Right lobe of liver (tissue), 6 donors: ENCODE measurements at regions not wholly inside any gene's neighbourhood (a gene's known extent, or its start where the extent isn't known, plus 50 kb on each side); places are given as distances from the start of the nearest gene placed in this dataset.

ENCODE experiments used
- ATAC-seq, 4 donors: fragments of 200-7000 bp; cut with Tn5 transposase; one replicate each; pipeline ENCODE4 v1.9.1; 2020; ENCODE audit warnings: mild to moderate bottlenecking in 4 of 4, moderate library complexity in 4 of 4
- DNase-seq, 3 donors: peaks; one replicate each; pipeline ENCODE4 v3.0.0-alpha.2; 2020
- H3K27ac ChIP-seq, 3 donors: fragments of 200-600 bp; one replicate each; pipeline ENCODE4 v1.8.0; 2022
- H3K27me3 ChIP-seq, 2 donors: fragments of 200-600 bp; one replicate each; pipeline ENCODE4 v1.8.0; 2022
- H3K36me3 ChIP-seq, 4 donors: fragments of 200-600 bp; sonication (generic) in 1 of 4; one replicate each; pipeline versions ENCODE4 v1.5.1 to v1.8.0; 2017 to 2022; ENCODE audit warnings: control low read depth in 1 of 4
- H3K4me1 ChIP-seq, 4 donors: fragments of 200-600 bp; sonication (generic) in 1 of 4; one replicate each; pipeline versions ENCODE4 v1.5.1 to v1.8.0; 2017 to 2022; ENCODE audit warnings: control low read depth in 1 of 4
- H3K4me3 ChIP-seq, 3 donors: fragments of 200-600 bp; one replicate each; pipeline ENCODE4 v1.8.0; 2022
- H3K9me3 ChIP-seq, 4 donors: fragments of 200-600 bp; sonication (generic) in 1 of 4; one replicate each; pipeline versions ENCODE4 v1.5.1 to v1.8.0; 2017 to 2022; ENCODE audit warnings: control low read depth in 1 of 4
- CTCF ChIP-seq, 4 donors: fragments of 200-600 bp in 3 of 4; fragments of 450-650 bp in 1 of 4; IDR thresholded peaks; one replicate each; pipeline versions ENCODE4 v1.5.1 to v1.8.0; 2016 to 2022; ENCODE audit warnings: antibody characterized with exemption in 4 of 4, mild to moderate bottlenecking in 2 of 4
- POLR2A ChIP-seq: fragments of 450-650 bp; IDR thresholded peaks from one replicate; pipeline ENCODE4 v1.6.1; 2017; ENCODE audit warnings: antibody characterized with exemption, mild to moderate bottlenecking
- WGBS: methylation state at CpG from one replicate; pipeline ENCODE4 v1.1.6; 2018; ENCODE audit warnings: low coverage, low lambda C conversion rate; ENCODE audit not compliant: insufficient coverage; ENCODE audit errors: missing lambda C conversion rate; 5-methylcytosine and 5-hydroxymethylcytosine counted together
- intact Hi-C, 2 donors: fragments of 100-400 bp; cut with DNase I; formaldehyde crosslinking; loops; one replicate each; pipeline versions ENCODE4 v1.11.2 to v1.14.1; 2022
- donor health status: DM: no; HTN: yes; CAD: no.
- donor health status: DM: no; HTN: no; CAD: no.
- donor health status: DM: no; HTN: no; CAD: no.
- donor health status: DM: no; HTN: yes; CAD: no.
- donor health status: DM: no; HTN: yes; CAD: no.

DNA sequence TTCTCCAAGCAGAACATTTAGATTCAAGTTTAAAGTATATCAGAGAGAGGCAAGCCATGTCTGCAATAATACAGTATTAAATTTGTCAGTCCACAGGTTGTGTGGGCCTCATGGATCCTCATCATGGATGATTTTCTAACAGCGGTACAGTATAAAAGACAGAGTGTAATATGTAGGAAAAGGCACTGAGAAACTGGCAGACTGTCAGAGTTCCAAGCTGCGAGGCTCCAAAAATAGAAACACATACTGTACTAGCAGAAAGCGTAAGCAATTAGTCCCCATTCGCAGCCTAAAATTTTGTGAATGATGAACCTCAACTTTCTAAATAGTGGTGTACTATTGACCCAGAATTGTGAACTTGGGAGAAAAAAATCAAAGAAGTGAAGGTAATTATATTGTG, 933.3 kb downstream of the XPNPEP1 start:
- Histone ChIP-seq H3K36me3 (no peaks in the 10 kb centered on the region), H3K4me3 (no peak overlapping the region), H3K27ac (no peak overlapping the region), H3K27me3 (no peaks in the 10 kb centered on the region), H3K4me1 (no peaks in the 10 kb centered on the region), H3K9me3 (no peaks in the 10 kb centered on the region)
- WGBS: 66% methylated on average over 4 of the region's 4 CpGs
- TF ChIP-seq CTCF (IDR thresholded peaks at IDR 0.05) (no peak), POLR2A (no peak)
- no peak for DNase-seq
- intact Hi-C loops: no loop called here
- ATAC-seq: no peak

- Histone ChIP-seq H3K36me3 (no peaks in the 10 kb centered on the region), H3K27me3 (no peaks in the 10 kb centered on the region), H3K9me3 (no peaks in the 10 kb centered on the region), H3K4me3 (no peak overlapping the region), H3K4me1 (no peaks in the 10 kb centered on the region), H3K27ac (no peak overlapping the region)
- intact Hi-C loops: no loop called here
- WGBS: 43% methylated on average over 2 of the region's 2 CpGs
- DNase-seq (no peak), ATAC-seq (no peak)
- TF ChIP-seq CTCF (IDR thresholded peaks at IDR 0.05) (no peak), POLR2A (no peak)
Observed at GRCh38 chr10:108982159-108982558, 941.2 kb downstream of the XPNPEP1 start.

GRCh38 chr10:108980869-108981268, 942.4 kb downstream of the XPNPEP1 start:
- DNase-seq: no peak
- H3K27ac ChIP-seq: no peak overlapping the region
- no peaks in the 10 kb centered on the region for H3K4me1 ChIP-seq

GRCh38 chr10:108975459-108976058, 947.8 kb downstream of the XPNPEP1 start:
- intact Hi-C loops: no loop called here
- WGBS: 57% methylated on average over 3 of the region's 3 CpGs
- Histone ChIP-seq H3K4me3 (no peak overlapping the region), H3K9me3 (no peaks in the 10 kb centered on the region), H3K4me1 (no peaks in the 10 kb centered on the region), H3K27me3 (no peaks in the 10 kb centered on the region), H3K27ac (no peak overlapping the region), H3K36me3 (no peaks in the 10 kb centered on the region)
- ATAC-seq (no peak), DNase-seq (no peak)
- TF ChIP-seq CTCF (IDR thresholded peaks at IDR 0.05): no peak

More at GRCh38 chr10:108980869-108981268, 942.4 kb downstream of the XPNPEP1 start:
- no peak for ATAC-seq
- intact Hi-C loops: no loop called here
- Histone ChIP-seq H3K4me3 (no peak overlapping the region), H3K9me3 (no peaks in the 10 kb centered on the region), H3K27me3 (no peaks in the 10 kb centered on the region), H3K36me3 (no peaks in the 10 kb centered on the region)
- TF ChIP-seq CTCF (IDR thresholded peaks at IDR 0.05) (no peak), POLR2A (no peak)

DNA sequence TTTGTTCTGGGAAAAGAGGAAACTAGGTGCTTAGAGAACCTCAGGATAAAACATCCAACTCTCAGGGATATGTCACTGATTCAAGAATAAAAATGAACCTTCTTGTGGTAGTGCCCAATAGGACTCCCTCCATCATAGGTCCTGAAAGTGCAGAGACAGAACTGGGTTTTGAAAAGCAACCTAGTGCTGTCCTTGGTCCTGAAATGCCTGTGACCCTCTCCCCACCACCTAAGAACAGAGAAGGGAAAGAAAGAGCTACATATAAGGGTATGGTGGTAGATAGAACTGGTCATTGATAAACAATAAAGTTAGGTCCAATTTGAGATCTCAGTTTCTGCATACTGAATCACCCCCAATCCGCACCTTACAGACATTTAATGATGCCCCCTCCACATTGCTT, 953.3 kb downstream of the XPNPEP1 start:
- ATAC-seq (no peak), DNase-seq (no peak)
- Histone ChIP-seq H3K27me3 (no peaks in the 10 kb centered on the region), H3K36me3 (no peaks in the 10 kb centered on the region), H3K27ac (no peak overlapping the region), H3K4me3 (no peak overlapping the region), H3K4me1 (no peaks in the 10 kb centered on the region), H3K9me3 (no peaks in the 10 kb centered on the region)
- 20% methylated on average over 1 of the region's 1 CpG for WGBS
- intact Hi-C loops: no loop called here
- TF ChIP-seq CTCF (IDR thresholded peaks at IDR 0.05) (no peak), POLR2A (no peak)
